ENCODE measurements at regions not wholly inside any gene's neighbourhood (a gene's known extent, or its start where the extent isn't known, plus 50 kb on each side); places are given as distances from the start of the nearest gene placed in this dataset.

DNA sequence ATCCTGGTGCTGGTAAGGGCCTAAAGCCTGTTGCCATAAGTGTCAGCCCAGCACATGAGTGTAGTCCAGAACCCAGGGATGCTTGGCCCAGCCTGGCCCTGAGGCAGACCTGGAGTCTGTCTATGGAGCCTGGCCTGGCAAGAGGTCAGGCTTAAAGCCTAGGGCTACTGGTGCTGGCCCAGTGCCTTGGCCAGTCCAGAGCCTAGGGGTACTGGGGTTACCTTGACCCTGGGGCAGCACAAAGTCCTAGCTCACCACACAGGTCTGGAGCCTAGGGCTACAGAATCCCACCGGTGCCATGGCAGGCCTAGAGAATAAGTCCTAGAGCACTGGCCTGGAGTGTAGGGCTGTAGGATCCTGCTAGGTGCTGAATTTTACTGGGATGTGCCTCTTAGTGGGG is 393.8 kb downstream of the MAGEE1 start:
- TF ChIP-seq, protein P1, sequence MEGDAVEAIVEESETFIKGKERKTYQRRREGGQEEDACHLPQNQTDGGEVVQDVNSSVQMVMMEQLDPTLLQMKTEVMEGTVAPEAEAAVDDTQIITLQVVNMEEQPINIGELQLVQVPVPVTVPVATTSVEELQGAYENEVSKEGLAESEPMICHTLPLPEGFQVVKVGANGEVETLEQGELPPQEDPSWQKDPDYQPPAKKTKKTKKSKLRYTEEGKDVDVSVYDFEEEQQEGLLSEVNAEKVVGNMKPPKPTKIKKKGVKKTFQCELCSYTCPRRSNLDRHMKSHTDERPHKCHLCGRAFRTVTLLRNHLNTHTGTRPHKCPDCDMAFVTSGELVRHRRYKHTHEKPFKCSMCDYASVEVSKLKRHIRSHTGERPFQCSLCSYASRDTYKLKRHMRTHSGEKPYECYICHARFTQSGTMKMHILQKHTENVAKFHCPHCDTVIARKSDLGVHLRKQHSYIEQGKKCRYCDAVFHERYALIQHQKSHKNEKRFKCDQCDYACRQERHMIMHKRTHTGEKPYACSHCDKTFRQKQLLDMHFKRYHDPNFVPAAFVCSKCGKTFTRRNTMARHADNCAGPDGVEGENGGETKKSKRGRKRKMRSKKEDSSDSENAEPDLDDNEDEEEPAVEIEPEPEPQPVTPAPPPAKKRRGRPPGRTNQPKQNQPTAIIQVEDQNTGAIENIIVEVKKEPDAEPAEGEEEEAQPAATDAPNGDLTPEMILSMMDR (IDR thresholded peaks at IDR 0.05), result no peak
- no peak for TF ChIP-seq POLR2A (IDR thresholded peaks at IDR 0.05)
- no peak for TF ChIP-seq EP300 (IDR thresholded peaks at IDR 0.05)

Measured in tibial nerve (tissue), 4 donors.